Liver (tissue), 8 donors: ENCODE measurements at regions not wholly inside any gene's neighbourhood (a gene's known extent, or its start where the extent isn't known, plus 50 kb on each side); places are given as distances from the start of the nearest gene placed in this dataset.
A peak's percentile ranks its signal among the peaks of the same experiment; 100 is the strongest.

Experiments
- DNase-seq: peaks from one replicate; pipeline ENCODE4 v3.0.0-alpha.2; 2017; ENCODE audit warnings: low spot score
- H3K27ac ChIP-seq, 2 donors: one replicate each; pipeline ENCODE4 v1.7.0; 2013; ENCODE audit warnings: inconsistent platforms in 2 of 2, low read length in 2 of 2, control low read depth in 1 of 2, low read depth in 1 of 2, mild to moderate bottlenecking in 1 of 2
- H3K27me3 ChIP-seq, 4 donors: one replicate each; pipeline versions ENCODE4 v1.6.1 to v1.7.0; 2013; ENCODE audit warnings: low read length in 3 of 4, inconsistent platforms in 1 of 4, mild to moderate bottlenecking in 1 of 4, moderate library complexity in 1 of 4; ENCODE audit not compliant: control insufficient read depth in 4 of 4, insufficient read depth in 4 of 4
- H3K36me3 ChIP-seq, 4 donors: one replicate each; pipeline versions ENCODE4 v1.6.1 to v1.7.0; 2013; ENCODE audit warnings: low read length in 3 of 4, mild to moderate bottlenecking in 3 of 4, low read depth in 1 of 4, moderate library complexity in 1 of 4; ENCODE audit not compliant: control insufficient read depth in 4 of 4, insufficient read depth in 3 of 4
- H3K4me1 ChIP-seq, 4 donors: one replicate each; pipeline versions ENCODE4 v1.6.1 to v1.7.0; 2013; ENCODE audit warnings: low read length in 3 of 4, mild to moderate bottlenecking in 3 of 4, moderate library complexity in 1 of 4; ENCODE audit not compliant: control insufficient read depth in 4 of 4, insufficient read depth in 4 of 4
- H3K4me3 ChIP-seq, 3 donors: one replicate each; pipeline versions ENCODE4 v1.6.1 to v1.7.0; 2013; ENCODE audit warnings: low read length in 3 of 3, control low read depth in 1 of 3, low read depth in 1 of 3, mild to moderate bottlenecking in 1 of 3
- H3K9ac ChIP-seq, 2 donors: one replicate each; pipeline ENCODE4 v1.7.0; 2013; ENCODE audit warnings: low read length in 2 of 2, mild to moderate bottlenecking in 2 of 2, moderate library complexity in 2 of 2, control low read depth in 1 of 2, low read depth in 1 of 2
- H3K9me3 ChIP-seq, 4 donors: one replicate each; pipeline versions ENCODE4 v1.6.1 to v1.7.0; 2013; ENCODE audit warnings: low read length in 3 of 4; ENCODE audit not compliant: control insufficient read depth in 4 of 4
- ATF3 ChIP-seq: IDR thresholded peaks from 2 replicates; pipeline ENCODE4 v1.6.1; 2016; ENCODE audit warnings: antibody characterized with exemption
- CTCF ChIP-seq: fragments of 150-350 bp; IDR thresholded peaks from 2 replicates; pipeline ENCODE4 v1.5.1; 2017; ENCODE audit warnings: improper control_type of control experiment, low read depth, low read length; ENCODE audit not compliant: missing input control
- FOXA1 ChIP-seq: IDR thresholded peaks from 2 replicates; pipeline ENCODE4 v1.6.1; 2016; ENCODE audit warnings: antibody characterized with exemption
- FOXA2 ChIP-seq: IDR thresholded peaks from 2 replicates; pipeline ENCODE4 v1.6.1; 2016; ENCODE audit warnings: antibody characterized with exemption
- GABPA ChIP-seq, 2 donors: IDR thresholded peaks in 1 of 2; conservative IDR thresholded peaks in 1 of 2; 2 replicates each; pipeline ENCODE4 v1.6.1; 2016; ENCODE audit warnings: antibody characterized with exemption in 2 of 2, mild to moderate bottlenecking in 1 of 2, moderate library complexity in 1 of 2
- HNF4A ChIP-seq, 2 donors: conservative IDR thresholded peaks; 2 replicates each; pipeline ENCODE4 v1.6.1; 2016; ENCODE audit warnings: antibody characterized with exemption in 2 of 2, mild to moderate bottlenecking in 2 of 2
- HNF4G ChIP-seq: IDR thresholded peaks from 2 replicates; pipeline ENCODE4 v1.6.1; 2016; ENCODE audit warnings: antibody characterized with exemption
- JUND ChIP-seq, 2 donors: IDR thresholded peaks; 2 replicates each; pipeline ENCODE4 v1.6.1; 2016; ENCODE audit warnings: antibody characterized with exemption in 2 of 2
- MAX ChIP-seq: IDR thresholded peaks from 2 replicates; pipeline ENCODE4 v1.6.1; 2016; ENCODE audit warnings: antibody characterized with exemption
- NR2F2 ChIP-seq: IDR thresholded peaks from 2 replicates; pipeline ENCODE4 v1.6.1; 2016; ENCODE audit warnings: antibody characterized with exemption
- RAD21 ChIP-seq, 2 donors: IDR thresholded peaks; 2 replicates each; pipeline ENCODE4 v1.6.1; 2016; ENCODE audit warnings: antibody characterized with exemption in 2 of 2, mild to moderate bottlenecking in 2 of 2
- REST ChIP-seq: IDR thresholded peaks from 2 replicates; pipeline ENCODE4 v1.6.1; 2016; ENCODE audit warnings: antibody characterized with exemption, mild to moderate bottlenecking
- SP1 ChIP-seq: IDR thresholded peaks from 2 replicates; pipeline ENCODE4 v1.6.1; 2018; ENCODE audit warnings: antibody characterized with exemption, mild to moderate bottlenecking
- TAF1 ChIP-seq: conservative IDR thresholded peaks from 2 replicates; pipeline ENCODE4 v1.6.1; 2016; ENCODE audit warnings: antibody characterized with exemption, mild to moderate bottlenecking
- YY1 ChIP-seq: IDR thresholded peaks from 2 replicates; pipeline ENCODE4 v1.6.1; 2016; ENCODE audit warnings: antibody characterized with exemption, mild to moderate bottlenecking
- ZBTB33 ChIP-seq: IDR thresholded peaks from 2 replicates; pipeline ENCODE4 v1.6.1; 2016; ENCODE audit warnings: antibody characterized with exemption
- WGBS: extraction: QIAGEN DNeasy Blood & Tissue Kit; methylation state at CpG from one replicate; pipeline ENCODE4 v1.1.7; 2013; 5-methylcytosine and 5-hydroxymethylcytosine counted together
- donor health status: healthy.
- donor health status: healthy.
- donor health status: healthy.
- donor health status: healthy.
- donor health status: healthy.

GRCh38 chr12:41963398-41963797 is 181.3 kb downstream of the GXYLT1 start:
- 88% methylated on average over 2 of the region's 2 CpGs for WGBS
- H3K27ac ChIP-seq: no peak overlapping the region
- H3K36me3 ChIP-seq: no peaks in the 10 kb centered on the region
- H3K9me3 ChIP-seq: no peaks in the 10 kb centered on the region
- no peak overlapping the region for H3K9ac ChIP-seq
- TF ChIP-seq HNF4G: no peak
- no peak for TF ChIP-seq RAD21 (IDR thresholded peaks at IDR 0.05)
- TF ChIP-seq MAX: no peak
- no peak for TF ChIP-seq FOXA1
- TF ChIP-seq ZBTB33: no peak
- TF ChIP-seq ATF3: no peak
- TF ChIP-seq YY1: no peak
- TF ChIP-seq REST: no peak
- no peak for TF ChIP-seq GABPA (IDR thresholded peaks at IDR 0.05 in 1 of 2, conservative IDR thresholded peaks at IDR 0.05 in 1 of 2)
- no peak for TF ChIP-seq JUND (IDR thresholded peaks at IDR 0.05)
- no peak for TF ChIP-seq CTCF
- no peak for TF ChIP-seq SP1
- TF ChIP-seq NR2F2: no peak
- no peak for TF ChIP-seq FOXA2
- H3K27me3 ChIP-seq: no peaks in the 10 kb centered on the region
- H3K4me3 ChIP-seq: no peak overlapping the region
- no peak for DNase-seq
- peaks cover 0 to 4% (median 0%) of the 10 kb centered on the region in 4 donors for H3K4me1 ChIP-seq

- TF ChIP-seq HNF4A (conservative IDR thresholded peaks at IDR 0.05): peak in 1 of 2 donors; percentile 9
- TF ChIP-seq FOXA1: no peak
- TF ChIP-seq TAF1: no peak
- Histone ChIP-seq H3K4me3 (no peak overlapping the region), H3K9ac (no peak overlapping the region), H3K27ac (no peak overlapping the region), H3K27me3 (no peaks in the 10 kb centered on the region), H3K9me3 (no peaks in the 10 kb centered on the region), H3K4me1 (peaks cover 0 to 4% (median 0%) of the 10 kb centered on the region in 4 donors), H3K36me3 (no peaks in the 10 kb centered on the region)
- WGBS: 78% methylated on average over 5 of the region's 5 CpGs
- DNase-seq: no peak
Measured at GRCh38 chr12:41962171-41962572, 182.5 kb downstream of the GXYLT1 start.
